GM23338 (cell line): ENCODE measurements at regions not wholly inside any gene's neighbourhood (a gene's known extent, or its start where the extent isn't known, plus 50 kb on each side); places are given as distances from the start of the nearest gene placed in this dataset.

Experiments used
- ATAC-seq: fragments of 200-7000 bp; cut with Tn5 transposase; 3 replicates; pipeline ENCODE4 v1.9.1; 2020
- DNase-seq: peaks from one replicate; pipeline ENCODE4 v3.0.0-alpha.2; 2015; ENCODE audit warnings: low spot score
- H2AFZ ChIP-seq: fragments of 200-600 bp; sonication (generic); 2 replicates; pipeline ENCODE4 v1.8.0; 2016; ENCODE audit warnings: antibody characterized with exemption, mild to moderate bottlenecking, moderate library complexity
- H3F3A ChIP-seq: fragments of 200-600 bp; sonication (generic); replicated peaks from 2 replicates; pipeline ENCODE4 v1.8.0; 2017; ENCODE audit warnings: antibody characterized with exemption, mixed run types, low read depth
- H3K27ac ChIP-seq: fragments of 200-600 bp; sonication (generic); 2 replicates; pipeline ENCODE4 v1.6.1; 2016; ENCODE audit warnings: low read depth
- H3K27me3 ChIP-seq: fragments of 200-600 bp; sonication (generic); 2 replicates; pipeline ENCODE4 v1.8.0; 2016; ENCODE audit warnings: mild to moderate bottlenecking, mixed run types, moderate library complexity; ENCODE audit not compliant: insufficient read depth
- H3K36me3 ChIP-seq: fragments of 200-600 bp; sonication (generic); 2 replicates; pipeline ENCODE4 v1.8.0; 2016; ENCODE audit warnings: mild to moderate bottlenecking; ENCODE audit not compliant: insufficient read depth
- H3K4me1 ChIP-seq: fragments of 200-600 bp; sonication (generic); 2 replicates; pipeline ENCODE4 v1.8.0; 2016; ENCODE audit warnings: mild to moderate bottlenecking, moderate library complexity; ENCODE audit not compliant: insufficient read depth
- H3K4me2 ChIP-seq: fragments of 200-600 bp; sonication (generic); 2 replicates; pipeline ENCODE4 v1.7.1; 2017; ENCODE audit warnings: mixed run types
- H3K4me3 ChIP-seq: fragments of 200-600 bp; sonication (generic); 2 replicates; pipeline ENCODE4 v1.6.1; 2016; ENCODE audit warnings: mixed run types
- H3K79me2 ChIP-seq: fragments of 200-600 bp; sonication (generic); replicated peaks from 2 replicates; pipeline ENCODE4 v1.8.0; 2017; ENCODE audit warnings: mild to moderate bottlenecking; ENCODE audit not compliant: insufficient read depth
- H3K9me2 ChIP-seq: fragments of 200-600 bp; sonication (generic); 2 replicates; pipeline ENCODE4 v1.8.0; 2017; ENCODE audit not compliant: insufficient read depth
- H4K20me1 ChIP-seq: fragments of 200-600 bp; sonication (generic); replicated peaks from 2 replicates; pipeline ENCODE4 v1.8.0; 2017; ENCODE audit warnings: mild to moderate bottlenecking; ENCODE audit not compliant: insufficient read depth
- H3K27ac Mint-ChIP-seq: 2 replicates; pipeline ENCODE4 v1.8.0; 2020; ENCODE audit warnings: inconsistent platforms, mild to moderate bottlenecking, moderate library complexity, mixed read lengths
- H3K27me3 Mint-ChIP-seq: 3 replicates; pipeline ENCODE4 v1.8.0; 2022; ENCODE audit warnings: low read depth, mild to moderate bottlenecking, moderate library complexity, mixed read lengths, inconsistent platforms; ENCODE audit not compliant: insufficient read depth, poor library complexity
- H3K36me3 Mint-ChIP-seq: 3 replicates; pipeline ENCODE4 v1.8.0; 2021; ENCODE audit warnings: low read depth, mild to moderate bottlenecking, inconsistent platforms, moderate library complexity, mixed read lengths
- H3K4me1 Mint-ChIP-seq: 3 replicates; pipeline ENCODE4 v1.8.0; 2020; ENCODE audit warnings: mild to moderate bottlenecking, inconsistent platforms, mixed read lengths
- H3K4me3 Mint-ChIP-seq: 3 replicates; pipeline ENCODE4 v1.8.0; 2021; ENCODE audit warnings: moderate library complexity, mild to moderate bottlenecking, inconsistent platforms, mixed read lengths
- H3K9me3 Mint-ChIP-seq: 3 replicates; pipeline ENCODE4 v1.8.0; 2020; ENCODE audit warnings: moderate library complexity, mild to moderate bottlenecking, inconsistent platforms, mixed read lengths
- EZH2phosphoT487 ChIP-seq: fragments of 200-600 bp; sonication (generic); IDR thresholded peaks from one replicate; pipeline ENCODE4 v1.8.1; 2018; ENCODE audit warnings: antibody characterized with exemption; ENCODE audit not compliant: unreplicated experiment
- JUNB ChIP-seq: IDR thresholded peaks from one replicate; pipeline ENCODE4 v1.6.1; 2016; ENCODE audit warnings: antibody characterized with exemption; ENCODE audit not compliant: unreplicated experiment
- POLR2AphosphoS5 ChIP-seq: IDR thresholded peaks from 2 replicates; pipeline ENCODE4 v1.6.1; 2016; ENCODE audit warnings: antibody characterized with exemption, low read depth
- REST ChIP-seq: IDR thresholded peaks from one replicate; pipeline ENCODE4 v1.6.1; 2018; ENCODE audit warnings: antibody characterized with exemption; ENCODE audit not compliant: unreplicated experiment
- ZNF331 ChIP-seq: fragments of 250-450 bp; sonication (Bioruptor Pico); IDR thresholded peaks from 2 replicates; pipeline ENCODE4 v1.5.0; 2020; ENCODE audit warnings: low read depth, mild to moderate bottlenecking, moderate library complexity
- ZNF462 ChIP-seq: fragments of 250-450 bp; sonication (Bioruptor Pico); IDR thresholded peaks from 2 replicates; pipeline ENCODE4 v1.5.0; 2020; ENCODE audit warnings: mild to moderate bottlenecking, moderate library complexity

- no peak for DNase-seq
- Histone ChIP-seq H3K4me3 (no peak overlapping the region), H3K9me2 (peaks cover 15% of the 10 kb centered on the region; the same call in 1 of the 2 replicates), H3K4me2 (no peak overlapping the region), H2AFZ (no peak overlapping the region), H4K20me1 (no peaks in the 10 kb centered on the region), H3K36me3 (no peaks in the 10 kb centered on the region), H3K4me1 (no peaks in the 10 kb centered on the region), H3K27ac (no peak overlapping the region), H3K79me2 (no peaks in the 10 kb centered on the region), H3K27me3 (no peaks in the 10 kb centered on the region), H3F3A (no peaks in the 10 kb centered on the region)
- Mint-ChIP-seq H3K27ac (no peak overlapping the region), H3K9me3 (no peaks in the 10 kb centered on the region), H3K4me1 (no peaks in the 10 kb centered on the region), H3K27me3 (no peaks in the 10 kb centered on the region), H3K36me3 (no peaks in the 10 kb centered on the region), H3K4me3 (no peak overlapping the region)
- TF ChIP-seq EZH2phosphoT487 = no peak
- TF ChIP-seq ZNF462 = no peak
- no peak for TF ChIP-seq POLR2AphosphoS5
- no peak for TF ChIP-seq ZNF331 (CRISPR knock-in tag)
- ATAC-seq = no peak
Measured at GRCh38 chr19:31706131-31706530, 356.9 kb upstream of the TSHZ3 start.

GRCh38 chr19:31706691-31707620, 357.7 kb upstream of the TSHZ3 start:
- H3K4me1 Mint-ChIP-seq = no peaks in the 10 kb centered on the region
- H3K36me3 Mint-ChIP-seq = no peaks in the 10 kb centered on the region
- DNase-seq (no peak), ATAC-seq (no peak)
- Histone ChIP-seq H3K79me2 (no peaks in the 10 kb centered on the region), H2AFZ (no peak overlapping the region), H3K27ac (no peak overlapping the region), H3K4me3 (no peak overlapping the region), H3K27me3 (no peaks in the 10 kb centered on the region), H3K4me1 (no peaks in the 10 kb centered on the region), H3K9me2 (peaks cover 13% of the 10 kb centered on the region; the same call in 1 of the 2 replicates), H4K20me1 (no peaks in the 10 kb centered on the region), H3K4me2 (no peak overlapping the region), H3F3A (no peaks in the 10 kb centered on the region), H3K36me3 (no peaks in the 10 kb centered on the region)
- no peak overlapping the region for H3K27ac Mint-ChIP-seq
- H3K4me3 Mint-ChIP-seq = no peak overlapping the region
- no peaks in the 10 kb centered on the region; the same call in 2 of the 3 replicates for H3K9me3 Mint-ChIP-seq
- H3K27me3 Mint-ChIP-seq = no peaks in the 10 kb centered on the region
- TF ChIP-seq JUNB (no peak), REST (no peak)
